Uterus (tissue), 2 donors: ENCODE measurements at regions not wholly inside any gene's neighbourhood (a gene's known extent, or its start where the extent isn't known, plus 50 kb on each side); places are given as distances from the start of the nearest gene placed in this dataset.
"Not testable (repeated sequence)": the region's sequence is repeated elsewhere in the genome, so short reads cannot be mapped to it uniquely, and the experiment has no call there.

Experiments
- CTCF ChIP-seq, 4 experiments: fragments of 200-600 bp in 2 of 4; fragments of 450-650 bp in 2 of 4; sonication (generic) in 2 of 4; IDR thresholded peaks; one replicate each; pipeline ENCODE4 v1.5.1; 2016 to 2019; ENCODE audit warnings: antibody characterized with exemption in 4 of 4, mild to moderate bottlenecking in 2 of 4, moderate library complexity in 1 of 4
- POLR2A ChIP-seq, 2 donors: fragments of 450-650 bp; IDR thresholded peaks; one replicate each; pipeline ENCODE4 v1.6.1; 2016; ENCODE audit warnings: antibody characterized with exemption in 2 of 2, mild to moderate bottlenecking in 1 of 2, moderate library complexity in 1 of 2

GRCh38 chr18:60918862-60919261 is 414.4 kb upstream of the CDH20 start:
- TF ChIP-seq CTCF, POLR2A (IDR thresholded peaks at IDR 0.05): not testable (repeated sequence)
